Hepatocyte (in vitro differentiated cells): ENCODE measurements at regions not wholly inside any gene's neighbourhood (a gene's known extent, or its start where the extent isn't known, plus 50 kb on each side); places are given as distances from the start of the nearest gene placed in this dataset.
"Not testable (repeated sequence)": the region's sequence is repeated elsewhere in the genome, so short reads cannot be mapped to it uniquely, and the experiment has no call there.

ENCODE experiments used
- DNase-seq: peaks from one replicate; pipeline ENCODE4 v3.0.0-alpha.2; 2016; ENCODE audit warnings: low spot score
- H2AFZ ChIP-seq: fragments of 200-600 bp; sonication (generic); 2 replicates; pipeline ENCODE4 v1.6.0; 2016; ENCODE audit warnings: antibody characterized with exemption, mild to moderate bottlenecking
- H3K27ac ChIP-seq: fragments of 200-600 bp; sonication (generic); 2 replicates; pipeline ENCODE4 v1.5.1; 2016; ENCODE audit warnings: mild to moderate bottlenecking
- H3K27me3 ChIP-seq: fragments of 200-600 bp; sonication (generic); 2 replicates; pipeline ENCODE4 v1.6.1; 2016
- H3K36me3 ChIP-seq: fragments of 200-600 bp; sonication (generic); replicated peaks from 2 replicates; pipeline ENCODE4 v1.5.1; 2016; ENCODE audit warnings: low read depth; ENCODE audit not compliant: insufficient read depth
- H3K4me1 ChIP-seq: fragments of 200-600 bp; sonication (generic); 2 replicates; pipeline ENCODE4 v1.5.1; 2016; ENCODE audit warnings: mild to moderate bottlenecking, moderate library complexity; ENCODE audit not compliant: insufficient read depth
- H3K4me2 ChIP-seq: fragments of 200-600 bp; sonication (generic); 2 replicates; pipeline ENCODE4 v1.6.0; 2016
- H3K4me3 ChIP-seq: fragments of 200-600 bp; sonication (generic); 2 replicates; pipeline ENCODE4 v1.5.1; 2016; ENCODE audit warnings: mild to moderate bottlenecking
- H3K79me2 ChIP-seq: fragments of 200-600 bp; sonication (generic); 2 replicates; pipeline ENCODE4 v1.6.0; 2017; ENCODE audit warnings: mild to moderate bottlenecking
- H3K9me2 ChIP-seq: fragments of 200-600 bp; sonication (generic); replicated peaks from 2 replicates; pipeline ENCODE4 v1.6.0; 2017; ENCODE audit warnings: mild to moderate bottlenecking; ENCODE audit not compliant: insufficient read depth
- H3K9me3 ChIP-seq: fragments of 200-600 bp; sonication (generic); 2 replicates; pipeline ENCODE4 v1.5.1; 2016; ENCODE audit warnings: low read depth, mild to moderate bottlenecking
- H4K20me1 ChIP-seq: fragments of 200-600 bp; sonication (generic); 2 replicates; pipeline ENCODE4 v1.6.0; 2016; ENCODE audit warnings: mild to moderate bottlenecking; ENCODE audit not compliant: insufficient read depth, poor library complexity, severe bottlenecking
- EZH2 ChIP-seq: fragments of 200-600 bp; sonication (generic); IDR thresholded peaks from 2 replicates; pipeline ENCODE4 v1.6.1; 2016; ENCODE audit warnings: antibody characterized with exemption, mild to moderate bottlenecking, borderline replicate concordance
- EZH2phosphoT487 ChIP-seq: fragments of 200-600 bp; sonication (generic); IDR thresholded peaks from one replicate; pipeline ENCODE4 v1.6.1; 2018; ENCODE audit warnings: antibody characterized with exemption, mild to moderate bottlenecking, low read depth, moderate library complexity; ENCODE audit not compliant: unreplicated experiment, severe bottlenecking
- WGBS: methylation state at CpG from one replicate; pipeline ENCODE4 v1.1.6; 2016; ENCODE audit warnings: low lambda C conversion rate; ENCODE audit errors: missing lambda C conversion rate; 5-methylcytosine and 5-hydroxymethylcytosine counted together
- TF ChIP-seq, protein P1 (sequence below): fragments of 200-600 bp; sonication (generic); IDR thresholded peaks from 2 replicates; pipeline ENCODE4 v1.5.1; 2016; ENCODE audit warnings: antibody characterized with exemption, mild to moderate bottlenecking; ENCODE audit not compliant: poor library complexity

DNA sequence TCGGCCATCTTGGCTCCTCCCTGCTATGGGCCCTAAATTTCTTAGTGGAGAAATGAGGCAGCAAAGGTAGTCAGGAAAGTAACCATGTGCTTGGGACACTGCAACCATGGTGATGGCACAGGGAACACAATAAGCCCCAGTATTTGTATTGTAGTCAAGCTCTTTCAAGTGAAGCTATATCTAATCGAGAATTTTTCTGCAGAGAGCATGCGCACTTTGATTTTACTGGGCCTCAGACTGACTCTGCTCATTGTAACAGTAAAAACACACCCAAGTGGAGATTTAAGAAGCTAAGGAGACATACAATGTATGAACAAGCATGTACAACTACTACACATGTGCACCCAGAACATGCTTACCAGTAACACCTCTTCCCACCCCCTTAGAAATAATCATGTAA is 67.3 kb upstream of the TMEM229A start:
- TF ChIP-seq EZH2phosphoT487 (no peak), EZH2 (no peak)
- TF ChIP-seq, protein P1, sequence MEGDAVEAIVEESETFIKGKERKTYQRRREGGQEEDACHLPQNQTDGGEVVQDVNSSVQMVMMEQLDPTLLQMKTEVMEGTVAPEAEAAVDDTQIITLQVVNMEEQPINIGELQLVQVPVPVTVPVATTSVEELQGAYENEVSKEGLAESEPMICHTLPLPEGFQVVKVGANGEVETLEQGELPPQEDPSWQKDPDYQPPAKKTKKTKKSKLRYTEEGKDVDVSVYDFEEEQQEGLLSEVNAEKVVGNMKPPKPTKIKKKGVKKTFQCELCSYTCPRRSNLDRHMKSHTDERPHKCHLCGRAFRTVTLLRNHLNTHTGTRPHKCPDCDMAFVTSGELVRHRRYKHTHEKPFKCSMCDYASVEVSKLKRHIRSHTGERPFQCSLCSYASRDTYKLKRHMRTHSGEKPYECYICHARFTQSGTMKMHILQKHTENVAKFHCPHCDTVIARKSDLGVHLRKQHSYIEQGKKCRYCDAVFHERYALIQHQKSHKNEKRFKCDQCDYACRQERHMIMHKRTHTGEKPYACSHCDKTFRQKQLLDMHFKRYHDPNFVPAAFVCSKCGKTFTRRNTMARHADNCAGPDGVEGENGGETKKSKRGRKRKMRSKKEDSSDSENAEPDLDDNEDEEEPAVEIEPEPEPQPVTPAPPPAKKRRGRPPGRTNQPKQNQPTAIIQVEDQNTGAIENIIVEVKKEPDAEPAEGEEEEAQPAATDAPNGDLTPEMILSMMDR = no peak
- H3K4me2 ChIP-seq = no peak overlapping the region
- no peak overlapping the region for H3K4me3 ChIP-seq
- no peak for DNase-seq
- H4K20me1 ChIP-seq = no peaks in the 10 kb centered on the region
- H3K4me1 ChIP-seq = no peaks in the 10 kb centered on the region
- no peak overlapping the region for H2AFZ ChIP-seq
- no peak overlapping the region for H3K27ac ChIP-seq
- 92% methylated on average over 3 of the region's 3 CpGs for WGBS
- H3K9me3 ChIP-seq = no peaks in the 10 kb centered on the region
- H3K79me2 ChIP-seq = no peaks in the 10 kb centered on the region
- H3K27me3 ChIP-seq = no peaks in the 10 kb centered on the region
- H3K9me2 ChIP-seq = no peaks in the 10 kb centered on the region
- H3K36me3 ChIP-seq = no peaks in the 10 kb centered on the region

DNA sequence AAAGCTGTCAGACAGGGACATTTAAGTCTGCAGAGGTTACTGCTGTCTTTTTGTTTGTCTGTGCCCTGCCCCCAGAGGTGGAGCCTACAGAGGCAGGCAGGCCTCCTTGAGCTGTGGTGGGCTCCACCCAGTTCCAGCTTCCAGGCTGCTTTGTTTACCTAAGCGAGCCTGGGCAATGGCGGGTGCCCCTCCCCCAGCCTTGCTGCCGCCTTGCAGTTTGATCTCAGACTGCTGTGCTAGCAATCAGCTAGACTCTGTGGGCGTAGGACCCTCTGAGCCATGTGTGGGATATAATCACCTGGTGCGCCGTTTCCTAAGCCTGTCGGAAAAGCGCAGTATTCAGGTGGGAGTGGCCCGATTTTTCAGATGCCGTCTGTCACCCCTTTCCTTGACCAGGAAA is 66.7 kb upstream of the TMEM229A start:
- WGBS = 81% methylated on average over 10 of the region's 10 CpGs

DNA sequence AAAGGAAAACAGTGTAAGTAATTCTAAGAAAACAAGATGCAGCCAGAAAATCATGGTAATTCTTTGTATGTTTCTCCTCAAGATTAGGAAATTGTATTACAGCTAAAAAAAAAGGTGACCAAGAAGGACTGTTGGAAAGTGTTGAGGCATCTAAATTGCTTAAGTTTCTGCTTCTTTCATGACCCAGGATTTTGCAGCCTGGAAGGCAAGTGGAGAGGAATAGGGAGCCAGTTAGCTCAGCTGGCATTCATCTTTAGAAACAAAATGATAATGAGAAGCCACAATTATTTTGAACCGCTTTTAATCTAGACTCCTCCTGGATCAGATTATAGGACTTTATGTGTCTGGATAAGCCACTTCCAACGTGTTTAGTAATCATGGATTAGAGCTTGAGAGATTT is 56.8 kb upstream of the TMEM229A start:
- H3K9me2 ChIP-seq = no peaks in the 10 kb centered on the region
- no peaks in the 10 kb centered on the region for H3K79me2 ChIP-seq
- H3K4me1 ChIP-seq = peaks cover 4% of the 10 kb centered on the region
- H2AFZ ChIP-seq = no peak overlapping the region
- no peak overlapping the region for H3K4me2 ChIP-seq
- no peak overlapping the region for H3K4me3 ChIP-seq
- H3K27ac ChIP-seq = no peak overlapping the region
- WGBS = 62% methylated on average over 2 of the region's 2 CpGs
- no peaks in the 10 kb centered on the region for H3K9me3 ChIP-seq
- H3K27me3 ChIP-seq = no peaks in the 10 kb centered on the region
- TF ChIP-seq EZH2 = no peak
- H3K36me3 ChIP-seq = no peaks in the 10 kb centered on the region
- no peaks in the 10 kb centered on the region for H4K20me1 ChIP-seq
- no peak for DNase-seq

More for the DNA sequence above, 66.7 kb upstream of the TMEM229A start:
- not testable (repeated sequence) for H3K4me3 ChIP-seq, H2AFZ ChIP-seq, DNase-seq, H3K4me1 ChIP-seq, H3K27me3 ChIP-seq, H4K20me1 ChIP-seq, H3K79me2 ChIP-seq, H3K9me3 ChIP-seq, H3K27ac ChIP-seq, H3K36me3 ChIP-seq, H3K4me2 ChIP-seq, H3K9me2 ChIP-seq

DNA sequence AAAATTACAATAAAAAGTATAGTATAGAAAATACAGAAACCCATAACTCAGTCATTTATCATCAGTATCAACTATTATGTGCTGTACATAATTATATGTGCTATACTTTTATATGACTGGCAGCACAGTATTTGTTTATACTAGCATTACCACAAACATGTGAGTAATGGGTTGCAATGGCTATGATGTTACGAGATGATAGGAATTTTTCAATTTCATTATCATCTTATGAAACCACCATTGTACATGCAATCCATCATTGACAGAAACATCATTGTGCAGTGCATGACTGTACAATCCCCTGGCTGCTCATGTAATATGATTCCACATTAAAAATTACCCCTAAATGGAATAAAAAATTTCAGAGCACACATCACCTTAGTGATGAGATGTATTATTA is 55.7 kb upstream of the TMEM229A start:
- Histone ChIP-seq H4K20me1 (no peaks in the 10 kb centered on the region), H3K27ac (no peak overlapping the region), H3K4me3 (no peak overlapping the region), H3K4me1 (peaks cover 4% of the 10 kb centered on the region), H3K9me2 (no peaks in the 10 kb centered on the region), H3K27me3 (no peaks in the 10 kb centered on the region), H2AFZ (no peak overlapping the region), H3K79me2 (no peaks in the 10 kb centered on the region), H3K36me3 (no peaks in the 10 kb centered on the region), H3K9me3 (no peaks in the 10 kb centered on the region), H3K4me2 (no peak overlapping the region)
- TF ChIP-seq EZH2phosphoT487 = no peak
- TF ChIP-seq, protein P1 = no peak
- TF ChIP-seq EZH2 = no peak
- DNase-seq = no peak
- WGBS = 80% methylated on average over 1 of the region's 1 CpG

DNA sequence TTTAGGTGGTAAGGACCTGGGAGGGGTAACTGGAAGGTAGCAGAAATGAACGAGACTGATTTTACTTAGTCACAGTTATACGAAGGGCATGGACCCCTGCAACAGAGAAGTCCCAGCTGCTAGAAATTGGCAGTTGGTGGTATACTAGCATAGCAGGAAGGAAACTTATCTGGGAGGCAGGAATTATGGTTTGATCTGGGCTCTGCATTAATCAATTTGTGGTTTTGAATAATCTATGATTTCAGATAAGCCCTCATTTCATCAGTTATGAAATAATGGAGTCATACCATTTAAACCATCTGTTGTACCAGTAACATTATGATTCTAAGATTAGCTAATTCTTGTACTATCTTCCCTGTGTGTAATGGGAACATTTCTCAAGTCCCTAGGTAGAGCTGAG is 54.0 kb upstream of the TMEM229A start:
- Histone ChIP-seq H3K36me3 (no peaks in the 10 kb centered on the region), H3K27me3 (no peaks in the 10 kb centered on the region), H4K20me1 (no peaks in the 10 kb centered on the region), H3K9me3 (no peaks in the 10 kb centered on the region), H3K4me1 (peaks cover 4% of the 10 kb centered on the region), H3K4me2 (no peak overlapping the region), H2AFZ (no peak overlapping the region), H3K27ac (no peak overlapping the region), H3K9me2 (no peaks in the 10 kb centered on the region), H3K79me2 (no peaks in the 10 kb centered on the region), H3K4me3 (no peak overlapping the region)
- DNase-seq = no peak
- 82% methylated on average over 2 of the region's 2 CpGs for WGBS
- TF ChIP-seq EZH2phosphoT487 (no peak), EZH2 (no peak)
- TF ChIP-seq, protein P1 = no peak
